ENCODE measurements at regions not wholly inside any gene's neighbourhood (a gene's known extent, or its start where the extent isn't known, plus 50 kb on each side); places are given as distances from the start of the nearest gene placed in this dataset.

- no peak for DNase-seq (ENCODE audit: low read depth in 2 of 3, low spot score in 2 of 3)
These were observed 199.5 kb downstream of the TLE3 start for GRCh38 chr15:69898243-69898642.

DNA sequence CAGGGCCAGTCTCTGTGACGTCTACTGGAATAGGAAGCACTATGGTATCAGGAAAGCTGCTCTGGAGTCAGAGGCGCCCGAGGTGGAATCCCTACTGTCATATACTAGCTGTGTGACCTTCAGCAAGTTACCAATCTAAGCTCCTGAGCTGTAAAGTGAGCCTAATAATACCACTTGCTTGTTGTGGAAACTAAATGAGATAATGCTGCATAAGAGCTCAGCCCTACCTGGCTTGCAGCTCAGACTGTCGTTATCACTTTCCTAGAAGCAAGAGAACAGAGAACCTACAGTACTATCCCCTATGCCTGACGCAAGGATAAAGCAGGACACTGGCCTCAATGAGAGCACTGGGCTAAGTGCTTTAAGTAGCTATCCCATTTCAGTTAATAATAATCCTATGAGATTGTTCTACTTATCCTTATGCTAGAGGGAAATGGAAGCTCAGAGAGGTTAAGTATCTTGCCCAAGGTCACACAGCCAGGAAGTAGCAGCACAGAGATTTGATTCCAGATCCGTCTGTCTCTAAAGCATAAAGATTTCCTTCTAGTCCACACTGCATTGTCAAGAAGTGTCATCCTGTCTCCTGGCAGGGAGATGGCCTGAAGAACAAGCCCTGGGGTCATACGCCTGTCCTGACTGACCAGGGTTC, 195.2 kb downstream of the TLE3 start:
- no peak for DNase-seq (ENCODE audit: low read depth in 2 of 3, low spot score in 2 of 3)

- DNase-seq (ENCODE audit: low read depth in 2 of 3, low spot score in 2 of 3), result peak in 1 of 3 donors; percentile 12
These were observed 193.9 kb downstream of the TLE3 start for GRCh38 chr15:69903470-69904469.

GRCh38 chr15:69906256-69907185, 191.2 kb downstream of the TLE3 start:
- no peak for DNase-seq (ENCODE audit: low read depth in 2 of 3, low spot score in 2 of 3)

- DNase-seq (ENCODE audit: low read depth in 2 of 3, low spot score in 2 of 3), result no peak
These were observed 189.7 kb downstream of the TLE3 start for GRCh38 chr15:69908060-69908459.

DNA sequence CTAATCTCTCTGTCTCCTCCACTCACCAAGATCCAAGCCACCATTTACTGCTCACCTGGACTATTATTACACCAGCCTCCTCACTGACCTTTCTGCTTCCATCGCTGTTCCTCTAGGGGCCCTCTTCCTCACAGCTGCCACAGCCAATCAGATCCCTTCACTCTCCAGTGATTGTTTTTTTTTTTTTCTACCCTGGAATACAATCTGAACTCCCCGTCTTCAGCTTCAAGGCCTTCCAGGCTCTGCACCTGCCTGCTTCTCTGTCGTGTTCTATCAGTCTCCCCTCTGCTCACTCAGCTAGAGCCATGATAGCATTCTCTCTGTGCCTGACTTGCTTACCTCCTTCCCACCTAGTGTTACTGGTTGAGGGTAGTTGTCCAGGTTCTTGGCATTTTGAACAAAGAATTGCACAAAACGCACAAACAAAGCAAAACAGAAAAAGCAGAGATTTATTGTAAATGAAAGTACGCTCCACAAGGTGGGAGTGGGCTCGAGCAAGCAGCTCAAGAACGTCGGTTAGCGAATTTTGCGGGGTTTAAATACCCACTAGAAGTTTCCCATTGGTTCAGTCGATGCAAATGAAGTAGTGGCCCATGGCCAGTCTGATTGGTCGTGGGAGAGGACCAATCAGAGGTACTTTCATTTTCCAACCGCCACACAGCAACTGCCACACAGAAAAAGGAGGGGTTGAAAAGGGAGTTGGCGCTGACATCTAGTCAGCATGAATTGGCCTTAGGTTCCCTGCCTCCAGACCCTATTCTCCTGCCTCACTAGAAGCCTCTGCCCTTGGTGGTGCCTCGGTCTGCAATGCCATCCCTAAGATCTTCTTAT, 188.9 kb downstream of the TLE3 start:
- DNase-seq (ENCODE audit: low read depth in 2 of 3, low spot score in 2 of 3), result no peak

- DNase-seq (ENCODE audit: low read depth in 2 of 3, low spot score in 2 of 3), result no peak
These were observed 187.8 kb downstream of the TLE3 start for GRCh38 chr15:69909719-69910444.

DNA sequence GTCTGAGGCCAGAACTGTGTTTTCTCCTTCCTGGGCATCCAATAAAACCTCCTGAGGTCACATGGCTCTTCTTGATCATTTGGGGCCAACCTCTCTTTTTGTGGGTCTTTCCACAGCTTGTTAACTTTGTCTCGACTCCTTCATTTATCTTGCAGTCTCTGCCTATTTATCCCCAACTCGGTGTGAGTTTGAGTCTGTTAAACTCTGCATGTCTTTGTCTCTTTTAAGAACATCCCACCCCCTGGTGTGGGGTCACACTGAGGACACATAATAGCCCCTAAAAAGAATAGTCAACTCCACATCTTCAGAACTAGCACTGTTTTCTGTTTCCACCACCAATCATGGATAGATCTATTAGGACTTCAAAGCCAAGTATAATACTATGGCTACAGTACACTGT, 187.2 kb downstream of the TLE3 start:
- no peak for DNase-seq (ENCODE audit: low read depth in 2 of 3, low spot score in 2 of 3)

DNA sequence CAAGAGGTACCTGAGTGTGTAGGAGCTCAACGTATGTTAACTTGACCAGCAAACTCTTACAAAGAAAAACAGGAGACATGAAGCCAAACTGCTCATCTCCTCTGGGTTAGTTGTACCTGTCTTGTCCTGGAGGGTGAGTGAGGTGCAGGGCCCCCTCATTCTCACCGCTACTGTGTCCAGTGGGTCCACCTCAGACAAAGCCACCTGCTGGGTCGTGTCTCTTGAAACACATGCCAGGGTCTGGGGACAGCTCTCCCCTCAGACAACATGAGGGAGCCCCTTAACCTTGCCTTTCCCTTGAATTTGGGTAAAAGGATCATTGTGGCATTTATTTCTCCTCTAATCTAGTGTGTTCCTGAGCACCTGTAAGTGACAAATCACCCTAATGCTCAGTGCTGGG, 185.6 kb downstream of the TLE3 start:
- no peak for DNase-seq (ENCODE audit: low read depth in 2 of 3, low spot score in 2 of 3)

GRCh38 chr15:69914040-69914439, 183.7 kb downstream of the TLE3 start:
- DNase-seq (ENCODE audit: low read depth in 2 of 3, low spot score in 2 of 3), result no peak

DNA sequence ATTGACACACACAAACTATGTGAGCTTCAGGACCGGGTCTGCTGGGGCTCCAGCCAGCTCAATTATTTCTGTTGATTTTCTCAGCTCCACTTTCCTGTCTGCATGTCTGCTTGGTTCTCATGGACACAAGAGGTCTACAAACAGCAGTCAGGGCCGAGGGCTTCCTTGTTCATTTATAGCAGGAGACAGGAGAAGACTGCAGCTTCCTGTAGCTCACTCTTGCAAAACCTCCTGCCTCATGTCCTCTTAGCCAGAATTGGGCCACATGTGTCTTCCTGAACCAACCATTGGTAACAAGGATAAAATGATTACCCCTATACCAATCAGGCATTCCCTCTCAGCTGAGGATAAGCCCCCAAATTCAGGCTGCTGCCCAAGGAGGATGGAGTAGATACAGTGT, 182.8 kb downstream of the TLE3 start:
- DNase-seq (ENCODE audit: low read depth in 2 of 3, low spot score in 2 of 3), result peak in 1 of 3 donors; percentile 36

DNA sequence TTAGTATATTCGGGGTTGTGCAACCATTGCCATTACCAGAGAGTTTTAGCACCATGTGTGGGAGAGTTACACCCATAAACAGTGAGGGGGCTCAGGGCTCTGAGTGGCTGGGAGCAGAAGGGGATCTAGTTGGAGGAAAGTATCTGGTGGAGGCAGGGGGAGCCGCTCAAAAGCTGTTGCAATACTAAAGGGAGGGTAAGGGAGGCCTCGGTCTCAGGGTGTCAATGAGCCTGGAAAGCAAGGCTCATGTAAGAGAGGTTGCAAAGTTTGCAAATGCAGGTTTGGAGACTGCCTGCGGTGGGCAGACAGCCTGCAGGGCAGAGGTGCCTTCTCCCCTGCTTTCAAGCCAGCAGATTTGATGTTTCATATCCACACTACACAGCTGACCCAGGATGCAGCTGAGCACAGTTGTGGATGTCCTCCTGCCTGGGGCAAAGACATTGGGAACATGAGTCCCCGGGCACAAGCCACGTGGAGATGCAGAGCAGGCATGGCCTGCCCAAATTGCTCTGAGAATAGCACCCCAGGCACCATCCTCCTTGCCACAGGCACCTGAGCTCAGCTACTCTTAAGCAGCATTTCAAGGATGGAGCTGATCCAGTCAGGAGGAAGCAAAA, 181.4 kb downstream of the TLE3 start:
- no peak for DNase-seq (ENCODE audit: low read depth in 2 of 3, low spot score in 2 of 3)

DNA sequence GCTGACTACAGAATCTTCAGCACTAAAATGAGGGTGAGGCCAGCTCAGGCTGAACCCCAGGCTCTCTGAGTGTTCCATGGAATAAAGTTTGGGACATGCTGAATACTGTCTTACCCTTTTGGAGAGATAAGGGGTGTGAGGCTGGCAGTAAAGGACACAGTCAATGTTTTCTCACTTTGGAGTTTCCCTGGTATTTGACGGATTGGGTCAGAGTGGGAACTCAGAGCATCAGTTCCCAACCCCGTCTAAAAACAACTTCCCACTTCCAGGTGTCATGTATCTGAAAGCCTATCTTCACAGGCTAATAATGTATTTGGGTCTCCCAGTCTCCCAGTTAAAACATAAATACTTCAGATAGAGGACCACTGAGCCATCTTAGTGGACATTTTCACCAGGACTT, 180.7 kb downstream of the TLE3 start:
- DNase-seq (ENCODE audit: low read depth in 2 of 3, low spot score in 2 of 3), result no peak

DNA sequence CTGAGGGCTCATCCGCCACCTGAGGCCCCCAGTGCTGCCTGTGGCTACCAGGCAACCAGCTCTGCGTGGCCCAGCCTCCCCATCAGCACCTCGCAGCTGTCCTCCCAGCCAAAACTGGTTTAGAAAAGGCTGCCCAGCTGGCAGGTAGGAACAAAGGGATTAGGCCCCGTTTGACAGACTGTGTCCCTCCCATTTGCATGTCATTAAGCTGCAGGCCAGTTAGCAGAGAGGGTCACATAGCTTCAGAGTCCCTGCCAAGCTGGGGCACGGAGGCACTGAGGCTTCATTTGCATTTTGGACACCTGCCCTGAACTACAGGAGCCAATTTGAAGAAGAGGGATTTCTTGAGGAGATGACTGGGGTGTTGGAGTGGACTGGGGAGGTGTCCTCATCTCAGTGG, 177.9 kb downstream of the TLE3 start:
- DNase-seq (ENCODE audit: low read depth in 2 of 3, low spot score in 2 of 3), result no peak

GRCh38 chr15:69920221-69920620, 177.5 kb downstream of the TLE3 start:
- peak in 1 of 3 donors; percentile 13 for DNase-seq (ENCODE audit: low read depth in 2 of 3, low spot score in 2 of 3)

- DNase-seq (ENCODE audit: low read depth in 2 of 3, low spot score in 2 of 3), result no peak
These were observed 175.8 kb downstream of the TLE3 start for GRCh38 chr15:69921626-69922619.

DNA sequence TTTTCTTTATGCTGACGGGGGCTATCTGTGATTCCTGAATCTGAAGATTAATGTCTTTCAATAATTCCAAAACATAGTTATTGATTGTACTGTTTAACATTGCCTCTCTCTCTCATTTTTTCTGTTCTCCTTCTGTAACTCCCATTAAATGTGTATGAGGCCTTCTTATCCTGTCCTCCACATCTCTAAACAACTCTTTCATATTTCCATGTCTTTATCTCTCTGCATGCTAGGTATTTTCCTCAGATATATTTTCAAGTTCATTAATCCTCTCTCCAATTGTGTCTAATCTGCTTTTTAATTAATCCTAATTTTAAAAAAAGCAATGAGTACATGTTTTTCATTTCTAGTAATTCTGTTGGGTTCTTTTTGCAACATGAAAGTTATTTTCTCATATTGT, 173.2 kb downstream of the TLE3 start:
- DNase-seq (ENCODE audit: low read depth in 2 of 3, low spot score in 2 of 3), result no peak

- no peak for DNase-seq (ENCODE audit: low read depth in 2 of 3, low spot score in 2 of 3)
These were observed 171.7 kb downstream of the TLE3 start for GRCh38 chr15:69926006-69926405.
